HL-60 (cell line): ENCODE measurements at regions not wholly inside any gene's neighbourhood (a gene's known extent, or its start where the extent isn't known, plus 50 kb on each side); places are given as distances from the start of the nearest gene placed in this dataset.

Experiments used
- DNase-seq, 2 experiments: peaks; one replicate each; pipeline ENCODE4 v3.0.0-alpha.2; 2010 to 2020; ENCODE audit warnings: low read depth in 1 of 2, low spot score in 1 of 2
- H3K27ac ChIP-seq: fragments of 250-450 bp; sonication (Bioruptor Pico); replicated peaks from 2 replicates; pipeline ENCODE4 v1.5.1; 2020; ENCODE audit warnings: mild to moderate bottlenecking, moderate library complexity
- H3K27me3 ChIP-seq: fragments of 250-450 bp; sonication (Bioruptor Pico); 2 replicates; pipeline ENCODE4 v1.5.1; 2021; ENCODE audit warnings: mild to moderate bottlenecking, moderate library complexity; ENCODE audit not compliant: insufficient read depth, poor library complexity, severe bottlenecking
- H3K4me3 ChIP-seq: replicated peaks from 2 replicates; pipeline ENCODE4 v1.5.1; 2011; ENCODE audit warnings: mild to moderate bottlenecking, control low read depth, low read length; ENCODE audit not compliant: insufficient read depth
- CTCF ChIP-seq: IDR thresholded peaks from one replicate; pipeline ENCODE4 v1.5.1; 2011; ENCODE audit warnings: low read length, control low read depth, inconsistent platforms; ENCODE audit not compliant: insufficient read depth
- GABPA ChIP-seq: IDR thresholded peaks from 2 replicates; pipeline ENCODE4 v1.6.1; 2012; ENCODE audit warnings: low read depth
- POLR2AphosphoS5 ChIP-seq: IDR thresholded peaks from 2 replicates; pipeline ENCODE4 v1.6.1; 2012; ENCODE audit warnings: low read depth
- REST ChIP-seq: IDR thresholded peaks from 2 replicates; pipeline ENCODE4 v1.6.1; 2012; ENCODE audit warnings: low read depth; ENCODE audit not compliant: insufficient replicate concordance
- SPI1 ChIP-seq: IDR thresholded peaks from 2 replicates; pipeline ENCODE4 v1.6.1; 2012; ENCODE audit warnings: low read depth, mild to moderate bottlenecking, borderline replicate concordance

- DNase-seq, result no peak
- no peak overlapping the region for H3K27ac ChIP-seq
- no peak overlapping the region for H3K4me3 ChIP-seq
- no peaks in the 10 kb centered on the region for H3K27me3 ChIP-seq
- TF ChIP-seq CTCF (no peak), REST (no peak), POLR2AphosphoS5 (no peak), SPI1 (no peak), GABPA (no peak)
Observed at GRCh38 chr21:20507783-20508182, 490.4 kb upstream of the NCAM2 start.

- Histone ChIP-seq H3K27me3 (no peaks in the 10 kb centered on the region), H3K27ac (no peak overlapping the region), H3K4me3 (no peak overlapping the region)
- DNase-seq, result no peak
- TF ChIP-seq CTCF (no peak), GABPA (no peak), SPI1 (no peak), REST (no peak)
Observed at GRCh38 chr21:20511216-20511880, 486.9 kb upstream of the NCAM2 start.

GRCh38 chr21:20515446-20515845 is 482.8 kb upstream of the NCAM2 start:
- no peak for DNase-seq
- no peaks in the 10 kb centered on the region for H3K27me3 ChIP-seq
- TF ChIP-seq SPI1 (no peak), GABPA (no peak), REST (no peak), CTCF (no peak), POLR2AphosphoS5 (no peak)
- H3K27ac ChIP-seq, result no peak overlapping the region
- no peak overlapping the region for H3K4me3 ChIP-seq
